HCT116 (cell line): ENCODE measurements at regions not wholly inside any gene's neighbourhood (a gene's known extent, or its start where the extent isn't known, plus 50 kb on each side); places are given as distances from the start of the nearest gene placed in this dataset.

Source experiments
- ATAC-seq: fragments of 200-7000 bp; cut with Tn5 transposase; 2 replicates; pipeline ENCODE4 v1.9.1; 2020; ENCODE audit warnings: mild to moderate bottlenecking, moderate library complexity
- BruUV-seq: library from RNA; stranded (reverse); fragments of 400-500 nt; replicated peaks from 2 replicates; lab custom pipeline; 2021; lab: Mats Ljungman, UMichigan
- CTCF ChIA-PET: fragments of 300-600 bp; sonication (Branson Sonifier 250); formaldehyde crosslinking; loops from one replicate; lab custom pipeline; 2021; ENCODE audit warnings: antibody characterized with exemption; lab: Charles Lee
- POLR2A ChIA-PET: fragments of 300-600, 350-600 bp; sonication (Branson Sonifier 250); formaldehyde crosslinking; loops from one replicate; lab custom pipeline; 2021; ENCODE audit warnings: antibody characterized with exemption; lab: Charles Lee
- RAD21 ChIA-PET, 2 experiments: fragments of 300-600 bp; sonication (Branson Sonifier 250); formaldehyde crosslinking; loops; one replicate each; lab custom pipeline; 2023; ENCODE audit warnings: low total read pairs in 2 of 2; ENCODE audit not compliant: uncharacterized antibody in 2 of 2, unreplicated experiment in 2 of 2, low non-redundant PET in 1 of 2; lab: Charles Lee
- DNase-seq: peaks from one replicate; pipeline ENCODE4 v3.0.0-alpha.2; 2010; ENCODE audit warnings: low read depth, low spot score
- H2AFZ ChIP-seq: fragments of 200-600 bp; shearing (Covaris generic), sonication (generic); 2 replicates; pipeline ENCODE4 v1.6.1; 2017; ENCODE audit warnings: low read depth, mixed run types, mixed read lengths, antibody characterized with exemption, low read length; ENCODE audit not compliant: poor library complexity, severe bottlenecking
- H3K27ac ChIP-seq: 2 replicates; pipeline ENCODE4 v1.5.1; 2012; ENCODE audit warnings: low read depth, low read length
- H3K27me3 ChIP-seq: fragments of 200-600 bp; sonication (generic); 2 replicates; pipeline ENCODE4 v1.6.1; 2016; ENCODE audit warnings: mixed run types, low read length, mixed read lengths; ENCODE audit not compliant: insufficient read depth
- H3K36me3 ChIP-seq, 2 experiments: fragments of 200-500 bp in 1 of 2; fragments of 200-600 bp in 1 of 2; sonication (Bioruptor generic) in 1 of 2; sonication (generic) in 1 of 2; 2 replicates each; pipeline versions ENCODE4 v1.5.1 to v1.6.1; 2014 to 2016; ENCODE audit warnings: low read length in 2 of 2, inconsistent platforms in 1 of 2, mixed read lengths in 1 of 2, mixed run types in 1 of 2; ENCODE audit not compliant: insufficient read depth in 2 of 2, control insufficient read depth in 1 of 2
- H3K4me1 ChIP-seq, 2 experiments: fragments of 200-600 bp in 1 of 2; sonication (generic) in 1 of 2; 2 replicates each; pipeline versions ENCODE4 v1.5.1 to v1.6.1; 2012 to 2017; ENCODE audit warnings: low read length in 2 of 2, inconsistent platforms in 1 of 2, mild to moderate bottlenecking in 1 of 2, mixed read lengths in 1 of 2, mixed run types in 1 of 2, moderate library complexity in 1 of 2; ENCODE audit not compliant: insufficient read depth in 2 of 2, control insufficient read depth in 1 of 2
- H3K4me2 ChIP-seq: fragments of 200-600 bp; sonication (generic); 2 replicates; pipeline ENCODE4 v1.6.1; 2017; ENCODE audit warnings: mixed run types, low read length, mixed read lengths
- H3K4me3 ChIP-seq, 2 experiments: fragments of 200-600 bp in 1 of 2; sonication (generic) in 1 of 2; replicated peaks in 1 of 2; 2 replicates each; pipeline ENCODE4 v1.5.1; 2011 to 2016; ENCODE audit warnings: low read length in 2 of 2, control low read depth in 1 of 2, low read depth in 1 of 2, mild to moderate bottlenecking in 1 of 2, mixed read lengths in 1 of 2, mixed run types in 1 of 2
- H3K79me2 ChIP-seq: fragments of 200-600 bp; sonication (generic); 2 replicates; pipeline ENCODE4 v1.6.1; 2017; ENCODE audit warnings: mild to moderate bottlenecking, mixed run types, low read length, moderate library complexity, mixed read lengths; ENCODE audit not compliant: insufficient read depth
- H3K9ac ChIP-seq: fragments of 200-600 bp; sonication (generic); 2 replicates; pipeline ENCODE4 v1.6.1; 2016; ENCODE audit warnings: low read length, mixed read lengths
- H3K9me2 ChIP-seq: fragments of 200-600 bp; sonication (generic), shearing (Covaris generic); 2 replicates; pipeline ENCODE4 v1.6.1; 2017; ENCODE audit warnings: mixed run types, mild to moderate bottlenecking, moderate library complexity; ENCODE audit not compliant: insufficient read depth
- H3K9me3 ChIP-seq, 2 experiments: fragments of 200-500 bp in 1 of 2; fragments of 200-600 bp in 1 of 2; sonication (Bioruptor generic) in 1 of 2; sonication (generic) in 1 of 2; 2 replicates each; pipeline ENCODE4 v1.6.1; 2014 to 2017; ENCODE audit warnings: low read length in 2 of 2, mixed read lengths in 2 of 2, inconsistent platforms in 1 of 2, low read depth in 1 of 2, mild to moderate bottlenecking in 1 of 2, mixed run types in 1 of 2, moderate library complexity in 1 of 2; ENCODE audit not compliant: control insufficient read depth in 1 of 2, insufficient read depth in 1 of 2
- H4K20me1 ChIP-seq: fragments of 200-600 bp; sonication (generic), shearing (Covaris generic); 2 replicates; pipeline ENCODE4 v1.6.1; 2017; ENCODE audit warnings: mixed run types, mild to moderate bottlenecking, moderate library complexity; ENCODE audit not compliant: insufficient read depth
- CBX3 ChIP-seq: IDR thresholded peaks from 2 replicates; pipeline ENCODE4 v1.6.1; 2012; ENCODE audit warnings: low read depth
- EGR1 ChIP-seq: IDR thresholded peaks from 2 replicates; pipeline ENCODE4 v1.6.1; 2012; ENCODE audit warnings: low read depth
- POLR2AphosphoS5 ChIP-seq: IDR thresholded peaks from 2 replicates; pipeline ENCODE4 v1.6.1; 2011; ENCODE audit warnings: mild to moderate bottlenecking, low read depth, low read length, moderate library complexity
- TCF7L2 ChIP-seq: IDR thresholded peaks from 2 replicates; pipeline ENCODE4 v1.7.0; 2011; ENCODE audit warnings: borderline replicate concordance, inconsistent platforms; ENCODE audit not compliant: insufficient read depth, insufficient read length; ENCODE audit errors: extremely low read depth
- ZNF274 ChIP-seq: fragments of 200-500 bp; sonication (Bioruptor generic); IDR thresholded peaks from 2 replicates; pipeline ENCODE4 v1.6.1; 2014; ENCODE audit warnings: mild to moderate bottlenecking, low read depth, low read length, inconsistent platforms
- intact Hi-C: fragments of 100-400 bp; cut with micrococcal nuclease; formaldehyde crosslinking; loops from 2 replicates; pipeline ENCODE4 v1.10.0; 2022

- H3K9me3 ChIP-seq: no peaks in the 10 kb centered on the region
- H3K4me3 ChIP-seq: no peak overlapping the region
- no peaks in the 10 kb centered on the region for H4K20me1 ChIP-seq
- no peak for DNase-seq
- H3K27ac ChIP-seq: no peak overlapping the region
- ChIA-PET RAD21 (no interaction called here), CTCF (interaction anchor here (1.4 kb wide), 1 partner anchor 8 kb away, joined by 4 read pairs; no protein-coding TSS in a partner anchor), POLR2A (no interaction called here)
- H3K9me2 ChIP-seq: no peaks in the 10 kb centered on the region
- H3K4me1 ChIP-seq: no peaks in the 10 kb centered on the region
- no TSS peak for BruUV-seq
- ATAC-seq: no peak
- no peaks in the 10 kb centered on the region for H3K27me3 ChIP-seq
- H2AFZ ChIP-seq: no peak overlapping the region
- H3K36me3 ChIP-seq: no peaks in the 10 kb centered on the region
- TF ChIP-seq CBX3: no peak
- peak; percentile 74 for TF ChIP-seq TCF7L2
- TF ChIP-seq, all 23 proteins: peak for 1
- no peak overlapping the region for H3K4me2 ChIP-seq
- no peak overlapping the region for H3K9ac ChIP-seq
- intact Hi-C loops: no loop called here
- no peaks in the 10 kb centered on the region for H3K79me2 ChIP-seq
Measured at GRCh38 chr6:137791281-137792159, 75.5 kb upstream of the TNFAIP3 start.

- Histone ChIP-seq H3K79me2 (no peaks in the 10 kb centered on the region), H3K27ac (no peak overlapping the region), H3K9ac (no peak overlapping the region), H3K4me1 (no peaks in the 10 kb centered on the region), H3K9me2 (no peaks in the 10 kb centered on the region), H3K4me3 (no peak overlapping the region), H3K36me3 (no peaks in the 10 kb centered on the region), H4K20me1 (no peaks in the 10 kb centered on the region), H3K27me3 (no peaks in the 10 kb centered on the region), H3K9me3 (no peaks in the 10 kb centered on the region), H3K4me2 (no peak overlapping the region), H2AFZ (no peak overlapping the region)
- RAD21 ChIA-PET: no interaction called here
- CTCF ChIA-PET: no interaction called here
- BruUV-seq: no TSS peak
- no peak for ATAC-seq
- POLR2A ChIA-PET: no interaction called here
- intact Hi-C loops: no loop called here
- DNase-seq: no peak
- no peak for TF ChIP-seq EGR1
- TF ChIP-seq ZNF274: no peak
- TF ChIP-seq POLR2AphosphoS5: no peak
Measured at GRCh38 chr6:137792160-137793033, 74.7 kb upstream of the TNFAIP3 start.
